ENCODE measurements at regions not wholly inside any gene's neighbourhood (a gene's known extent, or its start where the extent isn't known, plus 50 kb on each side); places are given as distances from the start of the nearest gene placed in this dataset.

DNA sequence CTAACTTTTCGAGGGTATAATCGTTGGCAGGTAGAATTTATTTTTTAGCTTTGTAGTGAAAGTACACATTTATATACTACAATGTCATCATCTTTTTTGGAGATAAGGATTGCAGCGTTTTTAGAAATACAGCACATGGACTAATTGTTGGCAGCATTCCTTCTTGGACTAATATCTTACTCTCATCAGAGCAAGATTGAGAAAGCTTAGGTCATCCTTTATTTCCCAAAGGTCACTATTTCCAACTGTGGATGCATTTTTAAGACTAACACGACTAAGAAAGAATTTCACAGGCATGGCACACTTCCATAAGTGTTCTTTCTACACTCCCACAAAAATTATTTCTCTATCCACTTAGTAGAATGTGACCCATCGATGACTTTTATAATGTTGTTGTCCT lies 732.3 kb downstream of the NCAM2 start:
- no peak for DNase-seq

DNA sequence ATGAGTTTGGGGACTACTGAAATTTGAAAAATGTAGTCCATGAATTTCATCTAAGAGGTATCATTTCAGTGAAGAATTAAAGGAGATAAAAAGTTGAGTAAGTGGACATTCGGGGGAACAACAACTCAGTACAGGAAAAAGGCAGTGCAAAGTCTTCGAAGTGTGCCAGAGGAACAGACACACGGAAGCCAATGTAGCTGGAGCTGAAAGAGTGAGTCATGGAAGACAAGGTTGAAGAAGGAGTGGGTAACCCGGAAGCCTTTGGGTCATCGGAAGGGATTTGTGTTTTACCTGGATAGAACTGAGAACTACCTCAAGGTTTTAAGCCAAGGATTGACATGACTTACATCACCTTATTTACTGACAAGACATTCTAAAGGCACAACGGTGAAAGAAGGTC lies 733.4 kb downstream of the NCAM2 start:
- DNase-seq = no peak

GRCh38 chr21:21734088-21734487 lies 735.9 kb downstream of the NCAM2 start:
- no peak for DNase-seq

DNA sequence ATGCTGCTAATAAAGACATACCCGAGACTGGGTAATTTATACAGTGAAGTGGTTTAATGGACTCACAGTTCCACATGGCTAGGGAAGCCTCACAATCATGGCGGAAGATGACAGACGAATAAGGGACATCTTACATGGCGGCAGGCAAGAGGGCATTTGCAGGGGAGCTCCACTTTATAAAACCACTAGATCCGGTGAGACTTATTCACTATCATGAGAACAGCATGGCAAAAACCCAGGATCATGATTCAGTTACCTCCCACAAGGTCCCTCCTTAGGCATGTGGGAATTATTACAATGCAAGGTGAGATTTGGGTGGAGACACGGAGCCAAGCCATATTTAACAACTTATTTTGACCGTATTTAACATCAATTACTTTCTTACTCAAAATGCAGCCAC lies 739.0 kb downstream of the NCAM2 start:
- DNase-seq = no peak

GRCh38 chr21:21740207-21740606 lies 742.0 kb downstream of the NCAM2 start:
- no peak for DNase-seq

GRCh38 chr21:21750124-21750825 lies 752.1 kb downstream of the NCAM2 start:
- DNase-seq = no peak

GRCh38 chr21:21751286-21751685 lies 753.1 kb downstream of the NCAM2 start:
- no peak for DNase-seq

- no peak for DNase-seq
Observed at GRCh38 chr21:21762855-21763254, 764.6 kb downstream of the NCAM2 start.

- no peak for DNase-seq
Observed at GRCh38 chr21:21764281-21764680, 766.1 kb downstream of the NCAM2 start.

DNA sequence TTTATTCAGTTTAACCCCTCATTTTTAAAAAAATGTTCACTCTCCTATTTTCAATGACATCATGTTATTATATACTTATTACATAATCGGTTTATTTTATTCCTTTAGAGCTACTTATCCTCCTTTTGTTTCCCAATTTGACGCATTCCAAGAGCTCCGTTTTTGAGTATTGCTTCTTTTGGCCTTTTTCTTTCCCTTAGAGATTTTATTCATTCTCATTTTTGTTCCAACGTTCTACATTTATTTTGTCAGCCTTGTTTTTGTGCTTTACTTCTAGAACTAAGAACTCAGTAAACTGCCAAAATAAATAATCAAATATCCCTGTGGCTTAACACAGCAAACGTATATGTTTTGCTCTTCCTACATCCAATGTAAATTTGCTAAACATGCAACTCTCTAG lies 769.1 kb downstream of the NCAM2 start:
- DNase-seq = no peak

- DNase-seq = no peak
Observed at GRCh38 chr21:21788591-21788990, 790.4 kb downstream of the NCAM2 start.

DNA sequence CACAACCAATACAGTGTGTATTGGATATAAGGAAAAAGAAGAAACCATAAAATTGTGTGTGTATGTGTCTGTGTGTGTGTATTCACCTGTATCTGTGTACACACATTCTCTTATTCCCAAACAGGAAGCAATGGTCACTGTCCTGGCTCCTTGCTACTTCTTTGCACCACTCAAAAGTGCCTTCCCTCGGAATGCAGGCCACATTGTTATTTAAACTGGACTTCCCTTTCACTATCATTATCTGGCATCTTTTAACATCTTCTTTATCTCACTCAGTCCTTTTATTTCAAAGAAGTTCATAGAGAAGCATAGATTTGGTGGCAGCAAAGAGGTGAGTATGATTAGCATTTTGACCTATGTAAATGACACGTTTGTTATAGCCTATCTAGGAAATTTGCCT lies 803.7 kb downstream of the NCAM2 start:
- no peak for DNase-seq

DNA sequence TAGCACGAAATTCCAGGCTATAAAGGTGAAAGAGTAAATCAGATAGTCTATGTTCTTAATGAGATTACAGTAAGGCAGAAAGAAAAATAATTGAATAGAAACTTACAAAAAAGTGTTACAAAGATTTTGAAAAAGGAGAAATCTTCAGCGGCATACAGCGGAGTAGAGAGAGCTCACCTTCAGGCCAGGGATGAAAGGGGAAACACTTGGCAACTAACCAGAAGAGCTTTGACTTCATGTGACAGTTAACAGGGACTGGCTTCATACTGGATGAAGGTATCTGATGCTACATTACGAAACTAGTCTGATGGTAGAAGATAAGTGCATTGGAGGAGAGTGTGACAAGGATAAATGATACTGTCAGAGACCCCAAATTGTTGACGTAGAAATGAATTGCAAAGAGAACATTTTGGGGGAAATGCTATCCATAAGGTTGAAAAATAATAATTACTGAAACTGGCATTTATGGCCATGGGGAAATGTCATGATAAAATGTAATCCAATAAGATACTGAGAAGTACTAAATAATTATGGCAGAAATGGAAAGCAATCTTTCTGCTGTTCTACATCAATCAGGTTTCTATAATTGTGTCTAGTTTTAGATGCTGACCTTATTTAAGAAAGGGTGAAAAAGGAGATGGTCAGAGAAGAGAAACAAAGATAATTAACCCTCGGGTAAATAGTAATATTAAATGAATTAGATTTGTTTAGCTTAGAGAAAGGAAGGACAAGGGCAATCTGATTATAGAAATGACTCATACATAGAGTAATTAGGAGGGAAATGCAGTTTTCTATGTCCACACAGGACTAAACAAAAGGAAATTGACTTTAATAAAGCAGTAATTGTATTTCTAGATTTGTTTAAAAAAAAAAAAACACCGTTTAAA lies 808.7 kb downstream of the NCAM2 start:
- peak; percentile 56 for DNase-seq

DNA sequence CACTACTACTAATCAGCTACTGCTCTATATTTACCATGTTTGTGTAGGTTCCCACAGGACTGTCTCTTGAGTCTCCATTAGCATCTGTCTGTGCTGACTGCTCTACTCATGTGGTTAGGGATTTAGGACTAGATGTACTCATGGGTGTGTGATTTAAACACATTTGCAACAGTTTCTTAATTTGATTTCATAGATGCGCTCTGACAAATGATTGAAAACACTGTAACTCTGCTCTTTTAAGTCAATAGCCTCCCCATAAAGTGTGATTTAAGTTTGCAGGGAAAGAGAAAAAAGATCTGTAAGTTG lies 809.3 kb downstream of the NCAM2 start:
- DNase-seq = peak; percentile 56

GRCh38 chr21:21813289-21813688 lies 815.1 kb downstream of the NCAM2 start:
- no peak for DNase-seq

DNA sequence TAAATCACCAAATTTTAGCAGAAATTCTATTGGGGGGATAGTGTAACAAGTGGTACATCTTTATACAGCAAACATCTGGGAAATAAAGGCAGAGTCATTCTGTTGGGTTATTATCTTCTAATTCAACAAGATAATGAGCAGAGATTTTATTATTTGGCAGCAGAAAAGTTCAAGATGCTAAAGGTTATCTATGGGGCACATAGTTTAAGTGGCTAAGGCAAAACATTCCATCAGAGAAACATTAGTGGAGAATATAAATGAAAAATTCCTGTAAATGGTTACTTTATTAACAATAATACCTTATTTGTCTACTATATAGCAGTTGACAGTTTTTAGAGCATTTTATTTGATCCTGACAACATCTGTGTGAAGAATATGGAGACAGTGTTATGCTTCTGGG lies 815.7 kb downstream of the NCAM2 start:
- no peak for DNase-seq

DNA sequence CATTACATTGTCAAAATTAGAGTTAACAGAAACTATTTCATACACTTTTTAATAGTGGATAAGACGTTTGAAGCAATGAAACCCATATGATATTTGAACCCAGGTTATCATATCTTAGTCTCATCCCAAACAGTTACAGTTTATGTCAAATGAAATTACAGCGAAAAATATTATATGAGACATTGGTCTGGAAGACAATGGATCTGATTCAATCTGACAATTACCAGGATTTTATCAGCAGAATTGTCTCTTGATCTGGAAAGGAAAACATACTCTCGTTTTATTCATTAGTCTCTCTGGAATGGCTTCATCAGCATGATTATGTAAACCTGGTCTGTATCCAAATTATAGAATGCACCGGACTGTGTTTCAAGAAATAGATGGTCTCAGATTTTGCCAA lies 818.6 kb downstream of the NCAM2 start:
- no peak for DNase-seq

- no peak for DNase-seq
Observed at GRCh38 chr21:21818898-21819297, 820.7 kb downstream of the NCAM2 start.

DNA sequence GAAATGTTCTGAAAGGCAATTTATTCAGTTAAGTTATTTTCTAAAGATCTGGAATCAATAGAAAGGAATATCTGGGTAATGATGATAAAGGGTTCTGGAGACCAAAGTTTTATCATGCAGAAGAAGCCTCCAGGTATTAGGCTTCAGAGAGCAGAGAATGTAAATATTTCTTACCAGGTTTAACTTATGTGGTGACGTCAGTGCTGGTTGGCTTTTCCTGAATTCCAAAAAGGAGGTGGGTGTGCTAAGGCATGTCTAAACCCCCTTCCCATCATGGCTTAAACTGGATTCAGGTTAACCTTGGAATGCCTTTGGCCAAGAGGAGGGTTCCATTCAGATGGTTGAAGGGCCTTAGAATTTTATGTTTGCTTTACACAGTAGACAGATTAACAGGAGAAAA lies 829.9 kb downstream of the NCAM2 start:
- no peak for DNase-seq

DNA sequence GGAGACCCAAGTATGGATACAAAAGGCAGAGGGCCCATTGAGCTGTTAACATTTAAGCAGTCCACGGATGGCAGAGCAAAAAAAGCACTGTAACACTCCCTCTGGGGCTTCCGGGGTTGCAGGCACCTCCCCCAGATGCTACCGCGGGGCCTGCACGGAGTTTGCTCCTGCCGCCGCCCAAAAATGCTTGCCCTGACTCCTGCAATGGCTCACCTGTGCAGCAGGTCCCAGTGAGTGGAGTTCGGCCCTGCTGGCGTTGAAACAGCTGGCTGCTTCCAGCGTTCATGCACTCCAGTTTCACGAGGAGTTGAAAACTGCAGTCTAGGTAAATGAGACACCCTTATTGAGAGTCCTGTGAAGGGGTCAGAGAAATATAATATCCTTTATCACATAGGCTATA lies 832.8 kb downstream of the NCAM2 start:
- DNase-seq = no peak

DNA sequence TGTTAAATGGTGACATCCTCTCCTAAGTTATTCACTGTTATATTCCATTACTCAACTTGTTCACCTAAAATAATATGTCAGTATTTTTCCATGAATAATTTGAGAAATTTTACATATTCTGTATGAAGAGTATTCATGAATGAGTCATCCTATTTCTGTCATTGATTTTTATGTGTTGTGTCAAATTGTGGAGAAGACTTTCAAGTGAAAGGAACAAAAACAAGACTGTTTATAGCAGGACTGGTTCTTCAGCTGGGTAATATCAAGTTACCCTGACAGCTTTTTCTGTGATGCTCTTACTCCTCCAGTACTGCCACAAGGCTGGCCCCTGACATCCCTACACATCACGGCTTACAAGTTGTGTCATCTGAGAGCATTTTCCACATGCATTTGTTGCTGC lies 847.7 kb downstream of the NCAM2 start:
- no peak for DNase-seq

DNA sequence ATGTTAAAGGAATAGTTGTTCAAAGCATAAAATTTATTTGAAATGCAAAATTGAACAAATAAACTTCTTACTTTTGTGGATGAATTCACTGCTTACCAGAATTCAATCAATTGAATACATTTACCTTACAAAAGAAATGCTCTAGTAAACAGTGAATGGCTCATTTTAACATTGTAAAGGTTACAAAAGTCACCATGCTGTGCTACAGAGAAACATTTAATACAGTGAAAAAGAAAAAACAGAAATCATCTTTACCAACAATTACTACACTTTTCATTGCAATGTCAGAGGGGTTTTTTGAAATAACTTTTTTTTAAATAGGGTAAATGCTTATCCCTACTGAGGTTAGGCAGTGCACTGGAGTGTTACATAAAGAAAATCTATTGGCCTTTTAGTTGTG lies 853.0 kb downstream of the NCAM2 start:
- no peak for DNase-seq

GRCh38 chr21:21851657-21852056 lies 853.4 kb downstream of the NCAM2 start:
- DNase-seq = no peak

DNA sequence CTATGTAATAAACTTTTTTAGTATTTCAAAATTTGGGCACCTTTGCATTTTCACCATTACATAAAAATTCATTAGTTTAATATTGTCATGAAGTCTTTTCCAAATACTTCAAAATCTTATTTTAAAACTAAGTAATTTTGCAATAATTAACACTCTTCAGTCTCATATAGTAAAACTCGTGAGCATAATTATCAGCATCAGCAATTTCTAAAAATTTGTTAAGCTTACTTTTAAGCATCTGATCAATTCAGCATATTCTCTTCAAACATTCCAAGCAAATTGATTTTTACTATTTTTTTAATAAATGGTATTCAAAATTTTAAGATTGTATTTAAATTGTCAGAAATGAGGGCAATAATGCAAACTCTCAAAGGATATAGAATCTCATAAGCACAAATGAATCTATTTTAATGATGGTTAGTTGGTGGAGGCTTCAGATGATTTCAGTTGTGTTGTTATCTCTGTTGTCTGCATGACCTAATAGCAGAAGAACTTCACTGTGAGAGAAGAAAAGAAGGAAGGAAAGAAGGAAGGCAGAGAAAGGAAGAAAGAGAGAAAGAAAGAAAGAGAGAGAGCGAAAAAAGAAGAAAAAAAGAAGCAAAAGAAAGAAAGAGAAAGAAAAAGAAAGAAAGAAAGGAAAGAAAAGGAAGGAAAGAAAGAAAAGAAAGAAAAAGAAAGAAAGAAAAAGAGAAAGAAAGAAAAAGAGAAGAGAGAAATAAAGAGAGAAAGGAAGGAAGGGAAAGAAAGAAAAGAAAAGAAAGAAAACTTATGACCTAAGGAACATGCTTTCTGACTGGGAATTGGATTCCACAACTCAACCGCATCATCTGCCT lies 860.5 kb downstream of the NCAM2 start:
- DNase-seq = no peak
